ENCODE measurements at regions not wholly inside any gene's neighbourhood (a gene's known extent, or its start where the extent isn't known, plus 50 kb on each side); places are given as distances from the start of the nearest gene placed in this dataset.
"Not testable (repeated sequence)": the region's sequence is repeated elsewhere in the genome, so short reads cannot be mapped to it uniquely, and the experiment has no call there.

- TF ChIP-seq ZBTB40 (IDR thresholded peaks at IDR 0.05) (peak; percentile 32; the same call in 1 of the 2 replicates), IKZF1 (IDR thresholded peaks at IDR 0.05) (peak; percentile 99), ATF7 (IDR thresholded peaks at IDR 0.05) (peak; percentile 99), ATM (IDR thresholded peaks at IDR 0.05; ENCODE audit: borderline replicate concordance) (peak; percentile 90), FOXA1 (IDR thresholded peaks at IDR 0.05) (peak; percentile 43; the same call in 1 of the 2 replicates), SOX6 (IDR thresholded peaks at IDR 0.05) (peak; percentile 98), PLRG1 (conservative IDR thresholded peaks at IDR 0.05) (peak; percentile 89; the same call in 1 of the 2 replicates), LCORL (IDR thresholded peaks at IDR 0.05) (peak; percentile 81; the same call in 1 of the 2 replicates), PHB2 (IDR thresholded peaks at IDR 0.05; ENCODE audit: partially characterized antibody) (peak; percentile 96), RAD51 (IDR thresholded peaks at IDR 0.05; ENCODE audit: borderline replicate concordance) (peak; percentile 50), MNT (IDR thresholded peaks at IDR 0.05) (peak; percentile 21; the same call in 1 of the 2 replicates), TRIM22 (IDR thresholded peaks at IDR 0.05) (peak; percentile 98)
- TF ChIP-seq ZBTB40, ATF7, FOXA1, SOX6, LCORL (CRISPR knock-in tag; IDR thresholded peaks at IDR 0.05): not testable (repeated sequence)
Observed at GRCh38 chr2:87364379-87364778, 342.7 kb upstream of the PLGLB1 start (continued).
